HG03159 (cell line): ENCODE measurements at regions not wholly inside any gene's neighbourhood (a gene's known extent, or its start where the extent isn't known, plus 50 kb on each side); places are given as distances from the start of the nearest gene placed in this dataset.

ENCODE experiments used
- ATAC-seq: cut with Tn5 transposase; IDR thresholded peaks from one replicate; pipeline ENCODE4 v1.9.1; 2021; ENCODE audit warnings: mild to moderate bottlenecking, moderate library complexity; ENCODE audit not compliant: unreplicated experiment

- ATAC-seq = no peak
Observed at GRCh38 chr1:218804014-218804785, 369.5 kb upstream of the LYPLAL1 start.

- no peak for ATAC-seq
Observed at GRCh38 chr1:218809061-218809460, 364.6 kb upstream of the LYPLAL1 start.

- ATAC-seq = no peak
Observed at GRCh38 chr1:218809625-218810024, 364.1 kb upstream of the LYPLAL1 start.

- no peak for ATAC-seq
Observed at GRCh38 chr1:218810306-218810705, 363.4 kb upstream of the LYPLAL1 start.

- ATAC-seq = no peak
Observed at GRCh38 chr1:218811497-218811896, 362.2 kb upstream of the LYPLAL1 start.

GRCh38 chr1:218812360-218812759 lies 361.3 kb upstream of the LYPLAL1 start:
- no peak for ATAC-seq

- ATAC-seq = no peak
Observed at GRCh38 chr1:218813237-218813636, 360.4 kb upstream of the LYPLAL1 start.

GRCh38 chr1:218815076-218815475 lies 358.6 kb upstream of the LYPLAL1 start:
- no peak for ATAC-seq

GRCh38 chr1:218817071-218817470 lies 356.6 kb upstream of the LYPLAL1 start:
- ATAC-seq = no peak

GRCh38 chr1:218817691-218818465 lies 355.8 kb upstream of the LYPLAL1 start:
- ATAC-seq = no peak

- ATAC-seq = peak; percentile 71
Observed at GRCh38 chr1:218823291-218823900, 350.3 kb upstream of the LYPLAL1 start.

- ATAC-seq = no peak
Observed at GRCh38 chr1:218827486-218827885, 346.2 kb upstream of the LYPLAL1 start.

- ATAC-seq = no peak
Observed at GRCh38 chr1:218828125-218828650, 345.5 kb upstream of the LYPLAL1 start.

GRCh38 chr1:218829097-218829496 lies 344.6 kb upstream of the LYPLAL1 start:
- no peak for ATAC-seq

GRCh38 chr1:218835609-218836008 lies 338.1 kb upstream of the LYPLAL1 start:
- ATAC-seq = no peak

GRCh38 chr1:218836264-218836663 lies 337.4 kb upstream of the LYPLAL1 start:
- ATAC-seq = no peak

GRCh38 chr1:218837051-218837450 lies 336.6 kb upstream of the LYPLAL1 start:
- no peak for ATAC-seq

- no peak for ATAC-seq
Observed at GRCh38 chr1:218845589-218845988, 328.1 kb upstream of the LYPLAL1 start.

- ATAC-seq = no peak
Observed at GRCh38 chr1:218846181-218846580, 327.5 kb upstream of the LYPLAL1 start.

- ATAC-seq = no peak
Observed at GRCh38 chr1:218847089-218847768, 326.4 kb upstream of the LYPLAL1 start.

GRCh38 chr1:218848009-218848408 lies 325.7 kb upstream of the LYPLAL1 start:
- ATAC-seq = no peak
